GM23248 (cell line): ENCODE measurements at regions not wholly inside any gene's neighbourhood (a gene's known extent, or its start where the extent isn't known, plus 50 kb on each side); places are given as distances from the start of the nearest gene placed in this dataset.
"Not testable (repeated sequence)": the region's sequence is repeated elsewhere in the genome, so short reads cannot be mapped to it uniquely, and the experiment has no call there.

ENCODE experiments used
- EZH2 ChIP-seq: fragments of 200-600 bp; sonication (generic); IDR thresholded peaks from 2 replicates; pipeline ENCODE4 v1.6.1; 2018; ENCODE audit warnings: antibody characterized with exemption, mild to moderate bottlenecking; ENCODE audit not compliant: insufficient read depth, poor library complexity, severe bottlenecking
- EZH2phosphoT487 ChIP-seq: fragments of 200-600 bp; sonication (generic); IDR thresholded peaks from 2 replicates; pipeline ENCODE4 v1.6.1; 2018; ENCODE audit warnings: antibody characterized with exemption, moderate library complexity, mild to moderate bottlenecking, low read depth; ENCODE audit not compliant: insufficient read depth

- TF ChIP-seq EZH2, EZH2phosphoT487: not testable (repeated sequence)
Observed at GRCh38 chr2:234152835-234153234, 102.3 kb downstream of the SPP2 start.
